ENCODE measurements at regions not wholly inside any gene's neighbourhood (a gene's known extent, or its start where the extent isn't known, plus 50 kb on each side); places are given as distances from the start of the nearest gene placed in this dataset.
"Not testable (repeated sequence)": the region's sequence is repeated elsewhere in the genome, so short reads cannot be mapped to it uniquely, and the experiment has no call there.

DNA sequence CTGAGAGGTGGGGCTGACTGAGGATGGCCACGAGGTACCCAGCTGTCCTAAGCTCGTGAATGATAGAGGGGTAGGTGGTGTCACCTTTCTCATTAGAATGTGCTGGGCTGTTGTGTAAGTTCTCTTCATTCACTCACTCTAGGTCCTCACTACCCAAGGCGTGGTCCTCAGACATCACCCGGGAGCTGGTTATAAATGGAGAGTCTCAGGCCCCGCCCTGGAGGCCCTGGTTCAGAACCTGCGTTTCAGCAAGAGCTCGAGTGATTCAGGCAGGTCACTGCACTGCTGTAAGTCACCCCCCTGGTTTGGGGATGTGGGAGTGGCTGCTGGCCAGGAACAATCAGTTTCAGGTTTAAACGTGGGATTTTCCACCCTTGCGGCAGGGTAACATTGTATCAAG lies 139.8 kb downstream of the FOXL1 start:
- DNase-seq: no peak

DNA sequence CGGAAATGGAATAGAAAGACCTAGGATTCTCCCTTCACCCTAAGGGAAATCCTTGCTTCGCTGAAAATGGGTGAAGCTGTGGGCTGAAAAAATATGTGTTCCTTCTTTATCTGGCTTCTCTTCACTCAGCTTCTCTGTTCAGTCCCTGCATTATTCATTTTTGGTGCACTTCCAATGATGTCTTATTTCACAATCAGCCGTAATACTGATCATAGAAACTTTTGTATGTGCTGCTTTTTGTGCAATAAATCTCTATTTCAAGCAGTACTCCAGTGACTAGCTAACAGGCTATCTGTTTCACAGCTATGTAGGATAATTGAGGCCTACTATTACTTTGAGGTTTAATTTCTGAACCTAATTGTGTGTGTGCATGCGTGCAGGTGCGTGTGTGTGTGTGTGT lies 144.6 kb downstream of the FOXL1 start:
- DNase-seq: no peak

DNA sequence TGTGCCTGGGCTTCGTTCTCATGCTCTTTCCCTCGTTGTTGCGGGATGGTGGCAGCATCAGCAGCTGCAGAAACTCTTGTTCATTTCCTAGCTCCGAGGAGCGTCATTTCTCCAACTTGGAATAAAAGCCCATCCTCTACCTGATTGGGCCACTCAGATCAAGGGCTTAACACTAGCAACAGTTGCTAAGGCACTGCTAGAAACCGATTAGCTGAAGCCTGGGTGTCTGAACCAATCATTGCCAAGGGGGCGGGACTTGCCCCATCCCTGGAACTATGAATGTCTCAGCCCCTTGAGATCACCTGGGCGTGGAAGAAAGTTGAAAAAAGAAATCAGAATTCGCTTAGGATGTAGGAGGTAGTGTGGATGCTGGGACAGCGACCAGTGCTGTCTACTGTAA lies 145.3 kb downstream of the FOXL1 start:
- DNase-seq: no peak

DNA sequence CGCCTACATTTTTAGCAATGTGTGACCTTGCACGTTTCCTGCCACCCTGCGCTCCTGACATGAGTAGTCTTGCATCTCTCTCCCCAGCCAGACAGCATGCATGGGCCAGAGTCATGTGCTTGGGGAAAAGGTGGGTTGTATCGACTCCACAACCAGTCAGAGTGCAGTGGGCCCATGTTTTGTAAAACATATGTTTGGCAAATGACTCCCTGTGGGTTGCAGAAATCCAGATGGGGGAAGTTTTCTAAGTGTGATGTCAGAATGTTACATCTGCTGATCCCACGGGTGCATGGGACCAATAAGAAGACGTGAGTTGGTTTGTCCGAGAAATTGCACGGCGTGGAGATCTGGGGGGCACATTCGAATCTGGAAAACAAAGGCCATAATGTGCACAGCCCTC lies 147.1 kb downstream of the FOXL1 start:
- DNase-seq: no peak

DNA sequence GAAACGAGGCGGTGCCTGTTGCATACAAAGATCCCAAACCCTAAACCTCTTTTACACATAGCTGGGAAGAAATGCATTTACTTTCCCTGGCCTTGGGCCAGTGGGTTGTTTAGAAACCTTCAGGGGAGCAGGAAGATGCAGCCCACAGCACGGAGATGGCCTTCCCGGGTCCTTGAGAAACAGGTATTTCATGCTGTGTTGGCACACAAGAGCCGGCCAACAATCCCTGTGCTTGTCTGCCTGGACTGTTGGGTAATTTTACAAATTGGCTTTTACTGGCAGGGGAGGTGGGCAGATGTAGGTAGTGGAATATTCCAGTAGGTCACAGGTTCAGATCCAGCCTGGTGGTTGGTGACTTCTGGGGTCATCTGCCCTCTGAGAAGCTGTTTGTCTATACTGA lies 148.0 kb downstream of the FOXL1 start:
- DNase-seq: no peak

DNA sequence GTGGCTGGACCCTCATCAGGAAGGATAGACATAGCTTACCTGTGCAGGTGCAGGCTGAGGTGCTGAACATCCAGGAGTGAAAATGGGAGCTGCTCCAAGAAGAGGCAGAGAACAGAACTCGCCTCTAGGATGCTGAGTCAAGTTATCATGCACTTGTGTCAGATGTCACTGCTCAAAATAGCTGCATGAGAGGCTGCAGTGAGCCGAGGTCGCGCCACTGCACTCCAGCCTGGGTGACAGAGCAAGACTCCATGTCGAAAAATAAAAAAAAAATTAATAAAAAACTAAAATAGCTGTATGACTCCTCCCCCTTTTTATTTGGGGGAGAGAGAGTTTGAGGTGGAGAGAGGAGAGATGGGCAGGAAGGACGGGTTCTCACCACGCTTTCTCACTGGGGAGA lies 148.8 kb downstream of the FOXL1 start:
- DNase-seq: no peak

DNA sequence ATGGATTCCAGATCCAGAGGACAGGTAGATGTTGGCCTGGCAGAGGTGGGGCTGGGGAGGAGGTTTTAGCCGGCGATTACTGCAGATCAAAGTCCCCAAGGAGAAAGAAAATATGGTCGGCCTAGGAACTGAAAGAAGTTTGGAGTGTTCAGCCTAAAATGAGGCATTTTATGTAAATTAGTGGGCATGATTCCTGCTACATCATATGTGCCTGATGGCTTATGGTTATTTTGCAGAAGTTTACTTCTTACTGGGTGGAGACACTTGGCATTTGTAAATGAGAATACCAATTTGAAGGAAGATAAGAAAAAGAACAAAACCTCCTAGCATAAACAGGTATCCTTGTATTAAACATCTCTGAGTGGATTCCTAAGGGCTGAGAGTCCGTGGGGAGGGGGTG lies 149.3 kb downstream of the FOXL1 start:
- no peak for DNase-seq

DNA sequence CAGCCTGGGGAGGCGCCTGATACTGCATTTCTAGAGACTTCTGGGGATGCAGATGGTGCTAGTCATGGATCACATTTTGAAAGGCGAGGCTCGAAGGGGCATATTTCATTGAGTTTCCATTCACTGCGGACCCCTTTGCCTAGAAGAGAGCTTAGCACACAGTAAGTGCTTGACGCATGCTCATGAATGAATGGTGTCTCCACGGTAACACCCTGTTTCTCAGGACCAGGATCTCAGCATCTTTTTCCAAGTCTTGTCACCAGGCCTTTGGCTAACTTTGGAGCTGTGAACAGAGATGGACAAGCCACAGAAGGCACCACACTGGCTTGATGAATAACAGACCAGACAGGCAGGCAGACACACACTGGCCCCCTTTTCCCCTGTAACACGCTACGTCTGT lies 151.3 kb downstream of the FOXL1 start:
- no peak for DNase-seq

DNA sequence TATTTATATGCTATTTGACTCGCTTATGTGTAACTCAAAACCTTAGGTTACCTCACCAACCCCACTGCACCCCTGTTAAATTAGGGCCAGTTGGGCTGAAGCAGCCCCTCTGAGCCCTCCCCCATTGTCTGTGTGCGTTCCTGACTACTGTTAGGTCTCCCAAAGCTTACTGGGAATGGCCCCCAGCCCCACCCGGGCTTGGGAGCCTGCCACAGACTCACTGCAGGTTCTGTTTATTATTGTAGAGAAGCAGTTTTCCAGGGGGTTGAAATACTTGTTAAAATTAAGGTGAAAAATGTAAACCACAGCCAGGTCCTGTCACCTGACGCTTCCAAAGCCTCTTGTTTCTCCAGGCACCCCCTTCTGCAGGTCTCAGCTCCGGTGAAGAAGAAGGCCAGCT lies 151.7 kb downstream of the FOXL1 start:
- no peak for DNase-seq

DNA sequence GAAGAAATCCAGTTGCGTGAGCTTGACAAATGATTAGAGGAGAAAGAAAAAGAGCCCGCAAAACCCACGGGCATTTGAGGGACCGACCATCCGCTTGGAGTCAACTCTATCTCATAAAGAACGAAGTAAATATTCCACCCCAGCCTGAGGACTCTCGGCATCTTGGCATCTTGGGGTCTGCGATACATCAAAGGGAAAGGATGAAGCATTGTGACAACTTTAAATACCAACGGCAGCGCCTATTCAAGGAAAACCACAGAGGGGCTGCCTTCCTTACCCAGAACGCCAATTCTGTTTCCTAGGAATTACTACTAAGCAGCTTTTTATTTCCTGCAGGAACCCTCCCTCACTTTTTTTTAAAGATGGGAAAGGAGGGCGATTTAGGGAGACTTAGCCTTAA lies 152.2 kb downstream of the FOXL1 start:
- no peak for DNase-seq

DNA sequence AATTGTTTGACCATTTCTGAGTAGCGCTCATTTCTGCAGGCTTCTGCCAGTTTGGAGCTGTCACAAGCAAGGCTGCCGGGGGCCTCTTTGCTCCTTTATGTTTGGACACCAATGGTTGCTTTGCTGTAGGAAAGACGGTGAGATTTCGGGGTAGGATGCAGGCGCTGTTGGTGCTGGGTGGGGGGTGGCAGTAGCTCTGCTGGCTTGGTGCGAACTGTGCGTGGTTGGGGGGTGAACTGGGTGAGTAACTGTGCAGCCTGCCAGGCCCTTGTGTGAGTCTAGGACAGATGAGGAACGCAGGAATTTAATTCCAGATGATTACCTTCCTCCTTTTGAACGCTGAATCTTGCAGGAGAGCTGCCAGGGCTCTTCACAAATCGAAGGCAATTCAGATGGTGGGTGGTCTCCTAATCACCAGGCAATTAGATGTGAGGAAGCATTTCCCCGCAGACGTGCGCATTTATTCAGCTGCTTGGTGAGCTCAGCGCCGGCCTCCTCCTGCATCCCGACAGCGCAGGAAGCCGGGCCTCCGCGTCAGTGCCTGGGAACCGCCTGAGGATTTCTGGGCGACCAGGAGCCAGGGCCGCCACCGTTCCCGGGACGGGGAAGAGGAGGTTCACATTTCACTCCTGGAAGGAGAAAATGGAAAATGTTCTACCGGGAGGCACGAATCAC lies 154.4 kb downstream of the FOXL1 start:
- DNase-seq: no peak

DNA sequence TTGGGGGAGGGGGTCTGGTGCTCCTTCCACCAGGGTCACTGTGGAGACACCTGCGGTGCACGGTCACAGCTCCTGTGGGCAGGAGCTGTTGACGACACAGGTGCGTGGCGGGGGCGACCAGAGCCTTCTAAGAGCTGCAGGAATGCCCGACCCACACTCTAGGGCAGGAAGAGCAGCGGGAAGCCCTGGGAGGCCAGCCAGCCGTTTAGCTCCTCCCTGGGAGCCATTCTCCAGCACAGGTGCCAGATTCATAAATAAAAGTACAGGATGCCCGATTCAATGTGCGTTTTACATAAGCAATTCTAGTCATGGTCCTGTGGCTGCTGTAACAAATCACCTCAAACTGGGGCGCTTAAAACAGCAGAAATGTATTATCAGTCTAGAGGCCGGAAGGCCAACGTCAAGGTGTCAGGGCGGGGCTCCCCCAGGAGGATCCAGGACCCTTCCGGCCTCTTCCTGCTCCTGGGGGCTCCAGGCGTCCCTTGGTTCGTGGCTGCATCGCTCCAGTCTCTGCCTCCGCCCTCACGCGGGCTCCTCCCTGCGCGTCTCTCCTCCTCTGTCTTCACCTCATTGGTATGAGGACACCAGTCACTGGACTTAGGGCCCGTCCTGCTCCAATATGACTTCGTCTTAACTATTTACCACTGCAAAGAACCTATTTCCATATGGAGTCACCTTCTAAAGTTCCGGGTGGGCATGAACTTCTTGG lies 155.4 kb downstream of the FOXL1 start:
- DNase-seq: no peak

DNA sequence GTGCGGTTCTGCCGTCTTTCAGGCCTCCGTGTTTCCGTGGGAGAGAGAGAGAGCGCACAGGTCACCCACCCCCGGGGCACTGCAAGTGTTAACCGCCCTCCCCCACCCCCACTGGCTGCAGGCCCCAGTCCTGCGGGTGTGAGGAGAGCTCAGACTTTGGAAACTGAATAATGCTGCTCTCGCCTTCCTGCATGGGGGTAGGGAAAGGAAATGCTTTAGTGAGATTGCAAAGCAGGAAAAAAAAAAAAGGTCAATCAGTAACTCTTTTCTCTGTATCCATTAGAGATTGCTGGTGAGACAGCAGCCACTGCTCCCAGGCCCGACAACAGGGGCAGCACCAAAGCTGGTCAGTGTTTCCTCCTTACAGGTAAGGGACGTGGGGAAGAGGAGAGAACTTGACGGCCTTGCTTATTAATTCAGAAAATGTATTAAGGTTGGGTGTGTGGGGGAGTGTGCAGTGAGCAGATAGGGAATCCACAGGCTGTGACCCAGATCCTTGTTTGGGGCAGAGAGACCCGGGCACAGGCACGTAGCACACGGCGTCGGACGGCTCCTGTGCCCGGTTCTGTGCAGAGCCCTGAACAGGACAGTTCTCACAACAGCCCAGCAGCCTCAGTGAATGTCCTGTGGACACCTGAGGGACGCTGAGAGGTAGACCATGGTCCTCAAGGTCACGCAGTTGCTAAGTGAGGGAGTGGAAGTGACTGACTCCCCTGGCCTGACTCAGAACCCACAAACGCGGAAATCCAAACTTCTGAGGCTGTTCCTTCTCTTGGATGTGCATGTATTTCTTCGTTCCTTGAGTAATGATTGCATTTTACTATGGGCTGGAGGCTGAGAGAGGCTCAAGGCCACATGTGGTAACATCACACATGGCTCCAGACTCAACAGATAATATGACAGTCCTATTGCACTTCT lies 156.5 kb downstream of the FOXL1 start:
- no peak for DNase-seq

DNA sequence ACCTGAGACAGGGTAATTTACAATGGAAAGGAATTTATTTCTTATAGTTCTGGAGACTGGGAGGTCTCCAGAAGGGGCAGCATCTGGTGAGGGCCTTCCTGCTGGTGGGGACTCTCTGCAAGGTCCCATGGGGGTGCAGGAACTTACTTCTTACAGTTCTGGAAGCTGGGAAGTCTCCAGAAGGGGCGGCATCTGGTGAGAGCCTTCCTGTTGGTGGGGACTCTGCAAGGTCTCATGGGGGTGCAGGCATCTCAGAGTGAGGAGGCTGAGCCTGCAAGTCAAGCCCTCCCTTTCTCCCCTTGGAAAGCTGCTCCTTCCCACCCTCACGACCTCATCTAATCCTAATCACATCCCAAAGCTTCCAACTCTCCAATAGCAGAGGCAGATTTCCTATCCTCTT lies 157.4 kb downstream of the FOXL1 start:
- DNase-seq: peak; percentile 64

DNA sequence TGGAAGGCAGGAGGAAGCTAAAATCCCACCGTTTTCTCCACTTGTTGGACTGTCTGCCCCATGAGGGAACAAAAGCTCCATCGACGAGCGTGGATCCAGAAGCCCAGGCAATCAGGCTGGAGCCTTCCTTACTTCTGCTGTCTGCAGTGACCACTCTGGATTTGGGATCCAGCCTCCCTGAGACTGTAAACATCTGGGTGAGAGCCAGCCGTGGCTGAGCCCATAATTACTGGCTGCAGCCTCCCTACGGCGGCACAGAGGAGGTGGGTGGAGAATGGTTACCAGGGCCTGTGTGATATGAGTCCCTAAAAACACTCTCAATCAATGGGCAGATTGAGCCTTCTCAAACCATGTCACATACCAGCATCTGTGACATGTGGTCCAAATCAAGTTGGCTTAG lies 158.2 kb downstream of the FOXL1 start:
- DNase-seq: no peak

DNA sequence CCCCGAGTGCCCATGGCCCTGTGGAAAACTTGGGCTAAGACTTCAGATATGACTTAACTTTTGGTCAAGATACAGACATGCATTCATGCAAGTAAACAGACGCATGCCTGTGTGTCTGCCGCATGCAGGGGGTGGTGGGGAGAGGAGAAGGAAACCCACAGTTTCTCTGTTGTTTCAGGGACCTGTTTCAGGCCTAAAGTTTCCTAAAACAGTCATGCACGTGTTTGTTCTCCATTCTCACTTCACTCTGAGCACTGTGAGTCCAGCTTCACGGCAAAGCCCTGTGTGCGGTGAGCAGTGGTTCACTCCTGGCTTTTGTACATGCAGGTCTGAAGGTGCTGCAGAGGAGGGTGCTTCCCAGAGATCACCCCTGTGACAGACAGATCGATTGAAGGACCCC lies 158.7 kb downstream of the FOXL1 start:
- DNase-seq: no peak

DNA sequence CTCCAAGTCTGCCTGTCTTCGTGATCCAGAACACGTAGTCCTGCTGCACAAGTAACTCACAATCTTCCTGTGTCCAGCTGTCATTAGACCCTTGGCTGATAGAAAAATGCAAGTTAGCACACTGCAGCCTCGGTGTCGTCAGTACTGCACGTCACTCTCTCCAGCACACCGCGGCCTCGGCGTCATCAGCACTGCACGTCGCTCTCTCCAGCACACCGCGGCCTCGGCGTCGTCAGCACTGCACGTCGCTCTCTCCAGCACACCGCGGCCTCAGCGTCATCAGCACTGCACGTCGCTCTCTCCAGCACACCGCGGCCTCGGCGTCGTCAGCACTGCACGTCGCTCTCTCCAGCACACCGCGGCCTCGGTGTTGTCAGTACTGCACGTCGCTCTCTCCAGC lies 160.0 kb downstream of the FOXL1 start:
- DNase-seq: not testable (repeated sequence)

DNA sequence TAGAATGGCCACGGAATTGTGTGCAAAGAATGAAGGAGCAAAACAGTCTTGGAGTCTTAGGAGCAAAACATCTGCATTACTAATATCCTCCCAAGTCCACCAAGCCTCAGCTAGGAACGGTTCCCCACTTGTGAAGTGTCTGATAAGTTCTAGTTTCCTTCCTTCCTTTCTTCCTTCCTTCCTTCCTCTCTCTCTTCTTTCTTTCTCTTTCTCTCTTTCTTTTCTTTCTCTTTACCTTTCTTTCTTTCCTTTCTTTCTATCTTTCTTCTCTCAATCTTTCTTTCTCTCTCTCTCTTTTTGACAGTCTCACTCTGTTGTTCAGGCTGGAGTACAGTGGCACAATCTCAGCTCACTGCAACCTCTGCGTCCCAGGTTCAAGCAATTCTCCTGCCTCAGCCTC lies 160.8 kb downstream of the FOXL1 start:
- no peak for DNase-seq

DNA sequence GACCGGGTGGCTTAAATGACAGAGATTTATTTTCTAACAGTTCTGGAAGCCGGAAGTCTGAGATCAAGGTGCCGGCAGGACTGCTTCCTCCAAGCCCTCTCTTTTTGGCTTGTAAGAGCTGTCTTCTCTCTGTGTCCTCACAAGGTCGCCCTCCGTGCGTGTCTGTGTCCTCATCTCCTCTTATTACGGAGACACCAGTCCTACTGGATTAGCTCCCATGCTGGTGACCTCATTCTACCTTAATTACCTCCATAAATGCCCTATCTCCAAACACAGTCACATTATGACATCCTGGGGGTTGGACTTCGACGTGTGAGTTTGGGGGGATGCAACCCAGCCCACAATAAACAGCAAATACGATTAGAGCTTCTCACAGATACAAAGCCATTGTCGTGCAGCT lies 161.5 kb downstream of the FOXL1 start:
- DNase-seq: no peak

DNA sequence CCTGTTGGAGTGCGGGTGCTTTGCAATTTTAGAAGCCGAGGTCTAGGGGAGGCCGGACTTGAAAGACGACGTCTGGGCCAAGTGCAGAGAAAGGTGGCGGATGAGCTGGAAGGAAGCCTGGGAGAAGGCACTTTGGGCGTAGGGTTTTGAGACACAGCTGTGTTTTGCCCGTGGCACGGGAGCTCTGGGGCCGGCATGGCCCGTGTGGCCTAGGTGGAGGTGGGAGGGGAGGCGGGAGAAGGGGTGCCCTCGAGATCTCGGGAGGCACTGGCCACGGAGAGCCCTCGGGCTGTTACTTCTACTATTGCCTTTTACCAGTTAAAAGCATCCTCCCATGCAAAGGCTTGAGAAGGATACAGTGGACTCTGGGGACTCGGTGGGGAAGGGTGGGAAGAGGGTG lies 161.9 kb downstream of the FOXL1 start:
- no peak for DNase-seq

DNA sequence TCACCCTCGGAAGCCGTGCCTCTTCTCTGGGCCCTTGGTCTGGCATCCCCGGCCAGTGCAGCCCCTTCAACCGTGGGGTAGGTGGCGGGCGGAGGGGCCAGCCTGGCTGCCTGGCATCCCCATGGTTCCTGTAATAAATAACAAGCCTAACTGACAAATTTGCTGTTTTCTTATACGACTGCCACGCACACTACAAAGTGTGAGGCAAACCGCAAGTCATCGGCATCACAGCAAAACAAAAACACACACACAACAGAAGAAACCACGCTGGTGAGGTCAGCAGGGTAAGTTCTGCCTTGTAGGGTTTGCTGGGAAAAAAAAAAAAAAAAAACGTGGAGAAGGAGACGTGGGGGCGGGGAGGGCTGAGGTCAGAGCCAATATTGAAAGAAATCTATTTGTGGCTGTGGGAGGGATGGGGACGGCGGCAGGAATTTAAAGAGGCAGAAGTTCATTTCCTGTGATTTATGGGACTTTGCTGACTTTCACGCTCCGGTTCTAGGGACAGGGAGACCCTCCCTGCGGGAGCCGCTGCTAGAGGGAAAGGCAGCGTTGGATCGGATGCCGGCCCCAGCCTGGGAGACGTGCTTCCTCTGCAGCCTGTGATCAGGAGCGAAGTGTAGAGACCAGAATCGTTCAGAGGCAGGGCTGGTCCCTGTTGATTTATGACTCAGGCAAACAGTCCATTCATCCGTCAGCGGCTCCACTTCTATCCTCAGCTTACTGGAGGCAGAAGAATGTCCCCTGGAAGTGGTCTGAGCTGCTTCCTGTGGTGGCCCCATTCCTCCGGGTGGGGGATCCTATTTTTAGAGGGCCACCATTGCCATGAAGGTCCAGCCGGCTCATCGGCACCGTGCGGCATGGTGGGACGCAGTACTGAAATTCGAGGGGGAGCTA lies 162.8 kb downstream of the FOXL1 start:
- DNase-seq: no peak

DNA sequence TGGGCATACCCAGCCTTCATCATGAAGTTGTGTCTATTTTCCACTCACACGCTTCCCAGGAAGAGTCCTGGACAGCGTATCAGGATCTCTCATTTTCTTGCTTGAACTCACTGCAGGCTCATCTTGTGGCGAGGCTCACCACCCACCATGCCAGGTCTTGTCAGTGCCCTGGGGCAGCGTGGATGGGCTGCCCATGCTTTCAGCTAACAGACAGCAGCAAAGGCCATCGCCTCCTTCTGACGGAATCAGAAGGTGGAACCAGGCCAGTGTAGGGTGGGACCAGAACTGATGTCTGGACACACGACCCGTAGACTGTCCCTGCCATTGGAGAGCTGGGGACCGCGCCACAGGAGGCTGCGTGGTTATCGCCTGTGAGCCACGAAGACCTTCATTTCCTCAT lies 169.4 kb downstream of the FOXL1 start:
- DNase-seq: no peak

DNA sequence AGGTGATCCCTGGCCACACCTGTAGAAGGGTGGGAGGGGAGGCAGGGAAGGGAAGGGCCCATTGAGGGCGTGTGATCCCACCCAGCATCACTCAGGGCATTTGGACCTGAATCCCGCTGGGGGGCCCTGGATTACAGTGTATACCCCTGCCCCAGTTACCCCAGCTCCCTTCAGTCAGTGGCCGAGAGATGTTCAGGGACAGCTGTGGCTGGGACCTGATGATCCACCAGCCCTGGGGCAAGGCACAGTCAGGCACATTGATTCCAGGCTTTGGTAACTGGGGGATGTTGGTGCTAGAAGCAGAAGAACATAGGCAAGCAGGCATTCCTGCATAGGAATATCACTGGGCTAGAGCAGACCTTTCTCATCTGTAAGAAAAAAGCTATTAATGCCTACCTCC lies 170.3 kb downstream of the FOXL1 start:
- no peak for DNase-seq
